ENCODE measurements at regions not wholly inside any gene's neighbourhood (a gene's known extent, or its start where the extent isn't known, plus 50 kb on each side); places are given as distances from the start of the nearest gene placed in this dataset.

DNA sequence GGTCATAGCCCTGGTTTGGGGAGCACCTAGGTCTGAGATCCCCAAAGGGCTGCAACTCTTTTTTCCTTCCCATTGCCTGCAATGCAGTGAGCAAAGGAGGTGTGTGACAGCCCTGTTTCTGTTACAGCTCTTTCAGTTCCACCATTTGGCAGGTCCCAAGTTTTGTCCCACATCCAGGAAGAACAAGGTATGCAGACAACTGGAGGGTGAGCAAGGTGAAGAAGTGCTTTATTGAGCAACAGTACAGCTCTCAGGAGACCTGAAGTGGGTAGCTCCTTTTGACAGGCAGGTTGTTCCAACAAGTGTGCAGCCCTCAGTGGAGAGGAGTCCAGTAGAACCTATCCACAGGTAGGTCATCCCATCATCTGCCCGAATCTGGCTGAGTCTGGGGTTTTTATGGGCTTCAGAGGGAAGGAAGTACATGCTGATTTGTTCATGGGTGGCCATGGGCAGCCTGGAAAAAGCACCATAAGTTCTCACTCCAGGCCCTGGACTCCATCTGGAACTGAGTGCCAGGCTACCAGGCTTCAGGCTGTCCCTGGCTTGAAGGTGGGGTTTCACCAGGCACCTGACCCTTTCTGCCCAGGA is 62.8 kb upstream of the NAV3 start:
- no peak overlapping the region for H3K4me2 ChIP-seq (ENCODE audit: insufficient read depth, insufficient read length, low read length)
- no peaks in the 10 kb centered on the region for H3K79me1 ChIP-seq (ENCODE audit: insufficient read depth, low read depth, low read length, poor library complexity, severe bottlenecking)
- H3K18ac ChIP-seq (ENCODE audit: insufficient read length, low read depth, low read length) = no peak overlapping the region
- H2AK5ac ChIP-seq (ENCODE audit: insufficient read length, low read length) = no peak overlapping the region
- TF ChIP-seq, protein P1, sequence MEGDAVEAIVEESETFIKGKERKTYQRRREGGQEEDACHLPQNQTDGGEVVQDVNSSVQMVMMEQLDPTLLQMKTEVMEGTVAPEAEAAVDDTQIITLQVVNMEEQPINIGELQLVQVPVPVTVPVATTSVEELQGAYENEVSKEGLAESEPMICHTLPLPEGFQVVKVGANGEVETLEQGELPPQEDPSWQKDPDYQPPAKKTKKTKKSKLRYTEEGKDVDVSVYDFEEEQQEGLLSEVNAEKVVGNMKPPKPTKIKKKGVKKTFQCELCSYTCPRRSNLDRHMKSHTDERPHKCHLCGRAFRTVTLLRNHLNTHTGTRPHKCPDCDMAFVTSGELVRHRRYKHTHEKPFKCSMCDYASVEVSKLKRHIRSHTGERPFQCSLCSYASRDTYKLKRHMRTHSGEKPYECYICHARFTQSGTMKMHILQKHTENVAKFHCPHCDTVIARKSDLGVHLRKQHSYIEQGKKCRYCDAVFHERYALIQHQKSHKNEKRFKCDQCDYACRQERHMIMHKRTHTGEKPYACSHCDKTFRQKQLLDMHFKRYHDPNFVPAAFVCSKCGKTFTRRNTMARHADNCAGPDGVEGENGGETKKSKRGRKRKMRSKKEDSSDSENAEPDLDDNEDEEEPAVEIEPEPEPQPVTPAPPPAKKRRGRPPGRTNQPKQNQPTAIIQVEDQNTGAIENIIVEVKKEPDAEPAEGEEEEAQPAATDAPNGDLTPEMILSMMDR (conservative IDR thresholded peaks at IDR 0.05) = no peak
- no peaks in the 10 kb centered on the region for H3K23me2 ChIP-seq (ENCODE audit: insufficient read length, low read depth, low read length, poor library complexity, severe bottlenecking)
- H3K4me3 Mint-ChIP-seq = no peak overlapping the region
- no peak overlapping the region for H3K56ac ChIP-seq (ENCODE audit: insufficient read length, low read depth, low read length)
- no peaks in the 10 kb centered on the region for H3K4me1 ChIP-seq (ENCODE audit: insufficient read depth, low read length)
- no peaks in the 10 kb centered on the region for H3K9me3 ChIP-seq (ENCODE audit: control insufficient read depth, low read depth, low read length)
- no peak for DNase-seq
- no peak overlapping the region for H4K8ac ChIP-seq (replicated peaks; ENCODE audit: insufficient read length, low read depth, low read length)
- peaks cover 5% of the 10 kb centered on the region in 2 experiments for H3K4me1 Mint-ChIP-seq
- peaks cover 0 to 2% (median 0%) of the 10 kb centered on the region in 3 experiments; a peak in 2 of 7 replicates for H3K36me3 Mint-ChIP-seq (ENCODE audit: insufficient read depth in 1 of 3, low read depth in 3 of 3)
- no peak overlapping the region for H3T11ph ChIP-seq (ENCODE audit: low read length)
- H2BK120ac ChIP-seq (ENCODE audit: low read depth, low read length, poor library complexity, severe bottlenecking) = no peak overlapping the region
- WGBS (ENCODE audit: extremely low coverage, insufficient read length, low lambda C conversion rate) = no CpG with 5 or more reads among the region's 1 CpG
- H2BK12ac ChIP-seq (ENCODE audit: insufficient read length, low read depth, low read length) = no peak overlapping the region
- H3K9ac ChIP-seq (ENCODE audit: extremely low read depth, insufficient read length, low read length) = no peak overlapping the region
- no peak overlapping the region for H4K91ac ChIP-seq (ENCODE audit: insufficient read length, low read depth, low read length)
- H3K9me3 Mint-ChIP-seq = no peaks in the 10 kb centered on the region
- H4K5ac ChIP-seq (ENCODE audit: insufficient read length, low read depth, low read length) = no peak overlapping the region
- no peak overlapping the region for H2BK15ac ChIP-seq (ENCODE audit: low read depth, low read length)
- no peak overlapping the region for H3K27ac Mint-ChIP-seq
- no peaks in the 10 kb centered on the region for H3K27me3 Mint-ChIP-seq (ENCODE audit: low read depth)
- no peak overlapping the region for H3K23ac ChIP-seq (ENCODE audit: insufficient read length, low read depth, low read length)
- no peak overlapping the region for H2BK20ac ChIP-seq (ENCODE audit: low read depth, low read length, poor library complexity, severe bottlenecking)
- no peaks in the 10 kb centered on the region for H3K79me2 ChIP-seq (ENCODE audit: insufficient read depth, low read length)
- H3K27ac ChIP-seq (ENCODE audit: insufficient read length, low read depth, low read length) = no peak overlapping the region
- H3K4ac ChIP-seq (ENCODE audit: low read depth, low read length) = no peak overlapping the region
- H3K27me3 ChIP-seq (ENCODE audit: insufficient read depth, low read length) = no peaks in the 10 kb centered on the region
- H2AFZ ChIP-seq (ENCODE audit: low read length) = no peak overlapping the region
- H3K14ac ChIP-seq (ENCODE audit: insufficient read depth, low read length) = no peak overlapping the region
- no peaks in the 10 kb centered on the region for H4K20me1 ChIP-seq (ENCODE audit: control insufficient read depth, insufficient read depth, insufficient read length)
- H2BK5ac ChIP-seq (ENCODE audit: insufficient read length, low read length) = no peak overlapping the region
